ENCODE measurements at regions not wholly inside any gene's neighbourhood (a gene's known extent, or its start where the extent isn't known, plus 50 kb on each side); places are given as distances from the start of the nearest gene placed in this dataset.

GRCh38 chr5:91229031-91229727 lies 153.9 kb downstream of the ARRDC3 start:
- TF ChIP-seq CTCF (IDR thresholded peaks at IDR 0.05; ENCODE audit: low read length) (no peak), EZH2 (IDR thresholded peaks at IDR 0.05; ENCODE audit: borderline replicate concordance, low read length) (no peak)

Measured in OCI-LY1 (cell line).